Neural crest cell (in vitro differentiated cells): ENCODE measurements at regions not wholly inside any gene's neighbourhood (a gene's known extent, or its start where the extent isn't known, plus 50 kb on each side); places are given as distances from the start of the nearest gene placed in this dataset.

Experiments
- DNase-seq: peaks from one replicate; pipeline ENCODE4 v3.0.0; 2021; ENCODE audit warnings: low read depth, mixed read lengths, low spot score
- H3K27ac Mint-ChIP-seq: one replicate; pipeline ENCODE4 v1.8.0; 2021; ENCODE audit warnings: mild to moderate bottlenecking, mixed read lengths; ENCODE audit not compliant: unreplicated experiment
- H3K27me3 Mint-ChIP-seq: 2 replicates; pipeline ENCODE4 v1.8.0; 2021; ENCODE audit warnings: low read depth, mild to moderate bottlenecking, mixed read lengths
- H3K36me3 Mint-ChIP-seq: 2 replicates; pipeline ENCODE4 v1.8.0; 2021; ENCODE audit warnings: low read depth, mild to moderate bottlenecking, mixed read lengths
- H3K4me1 Mint-ChIP-seq: 2 replicates; pipeline ENCODE4 v1.8.0; 2021; ENCODE audit warnings: mixed read lengths
- H3K4me3 Mint-ChIP-seq: one replicate; pipeline ENCODE4 v1.8.0; 2021; ENCODE audit warnings: mild to moderate bottlenecking, mixed read lengths
- H3K9me3 Mint-ChIP-seq: 2 replicates; pipeline ENCODE4 v1.8.0; 2021; ENCODE audit warnings: mixed read lengths
- CTCF ChIP-seq: fragments of 200-600 bp; sonication (generic); conservative IDR thresholded peaks from 2 replicates; pipeline ENCODE4 v1.5.0; 2021; ENCODE audit warnings: antibody characterized with exemption, mild to moderate bottlenecking

- no peak for DNase-seq
- Mint-ChIP-seq H3K9me3 (peaks cover 6% of the 10 kb centered on the region), H3K27ac (no peak overlapping the region), H3K4me1 (no peaks in the 10 kb centered on the region), H3K36me3 (no peaks in the 10 kb centered on the region), H3K4me3 (no peak overlapping the region), H3K27me3 (no peaks in the 10 kb centered on the region)
- no peak for TF ChIP-seq CTCF
Observed at GRCh38 chr5:23305055-23305454, 202.4 kb upstream of the PRDM9 start.

- Mint-ChIP-seq H3K27ac (no peak overlapping the region), H3K36me3 (no peaks in the 10 kb centered on the region), H3K9me3 (peaks cover 6% of the 10 kb centered on the region), H3K4me1 (no peaks in the 10 kb centered on the region), H3K4me3 (no peak overlapping the region), H3K27me3 (no peaks in the 10 kb centered on the region)
- DNase-seq = no peak
- no peak for TF ChIP-seq CTCF
Observed at GRCh38 chr5:23303836-23304235, 203.6 kb upstream of the PRDM9 start.

- H3K9me3 Mint-ChIP-seq = peaks cover 6% of the 10 kb centered on the region
- no peak for TF ChIP-seq CTCF
- H3K27ac Mint-ChIP-seq = no peak overlapping the region
- H3K4me3 Mint-ChIP-seq = no peak overlapping the region
- H3K4me1 Mint-ChIP-seq = no peaks in the 10 kb centered on the region
- no peaks in the 10 kb centered on the region for H3K27me3 Mint-ChIP-seq
- H3K36me3 Mint-ChIP-seq = no peaks in the 10 kb centered on the region
- no peak for DNase-seq
Observed at GRCh38 chr5:23303435-23303834, 204.0 kb upstream of the PRDM9 start.

GRCh38 chr5:23302438-23302837 is 205.0 kb upstream of the PRDM9 start:
- TF ChIP-seq CTCF = no peak
- Mint-ChIP-seq H3K4me3 (no peak overlapping the region), H3K36me3 (no peaks in the 10 kb centered on the region), H3K27ac (no peak overlapping the region), H3K9me3 (peaks cover 6% of the 10 kb centered on the region), H3K27me3 (no peaks in the 10 kb centered on the region), H3K4me1 (no peaks in the 10 kb centered on the region)
- no peak for DNase-seq

- no peaks in the 10 kb centered on the region for H3K36me3 Mint-ChIP-seq
- no peak overlapping the region for H3K4me3 Mint-ChIP-seq
- peaks cover 3% of the 10 kb centered on the region for H3K9me3 Mint-ChIP-seq
- H3K27ac Mint-ChIP-seq = no peak overlapping the region
- H3K4me1 Mint-ChIP-seq = no peaks in the 10 kb centered on the region
- TF ChIP-seq CTCF = no peak
- no peak for DNase-seq
- H3K27me3 Mint-ChIP-seq = no peaks in the 10 kb centered on the region
Observed at GRCh38 chr5:23289162-23289561, 218.2 kb upstream of the PRDM9 start.

GRCh38 chr5:23284656-23285055 is 222.8 kb upstream of the PRDM9 start:
- H3K9me3 Mint-ChIP-seq = no peaks in the 10 kb centered on the region
- no peak for TF ChIP-seq CTCF
- H3K36me3 Mint-ChIP-seq = no peaks in the 10 kb centered on the region
- DNase-seq = no peak
- H3K4me1 Mint-ChIP-seq = no peaks in the 10 kb centered on the region
- H3K27me3 Mint-ChIP-seq = no peaks in the 10 kb centered on the region
- no peak overlapping the region for H3K4me3 Mint-ChIP-seq
- H3K27ac Mint-ChIP-seq = no peak overlapping the region
